Calu3 (cell line): ENCODE measurements at regions not wholly inside any gene's neighbourhood (a gene's known extent, or its start where the extent isn't known, plus 50 kb on each side); places are given as distances from the start of the nearest gene placed in this dataset.
A peak's percentile ranks its signal among the peaks of the same experiment; 100 is the strongest.

ENCODE experiments used
- BruUV-seq: library from RNA; stranded (reverse); fragments of 400-500 nt; replicated peaks from 2 replicates; lab custom pipeline; 2021; lab: Mats Ljungman, UMichigan
- CTCF ChIA-PET: fragments of 300-600 bp; sonication (Branson Sonifier 250); formaldehyde crosslinking; loops from one replicate; lab custom pipeline; 2022; ENCODE audit warnings: antibody characterized with exemption; lab: Charles Lee
- DNase-seq: peaks from one replicate; pipeline ENCODE4 v3.0.0; 2022
- H3K27ac Mint-ChIP-seq: one replicate; pipeline ENCODE4 v1.8.0; 2022; ENCODE audit warnings: mixed read lengths; ENCODE audit not compliant: unreplicated experiment
- H3K27me3 Mint-ChIP-seq: one replicate; pipeline ENCODE4 v1.8.0; 2022; ENCODE audit warnings: mixed read lengths; ENCODE audit not compliant: unreplicated experiment
- H3K36me3 Mint-ChIP-seq: one replicate; pipeline ENCODE4 v1.8.0; 2022; ENCODE audit warnings: mild to moderate bottlenecking, moderate library complexity, mixed read lengths; ENCODE audit not compliant: insufficient read depth, unreplicated experiment
- H3K4me1 Mint-ChIP-seq: one replicate; pipeline ENCODE4 v1.8.0; 2022; ENCODE audit warnings: mild to moderate bottlenecking, low read depth, mixed read lengths; ENCODE audit not compliant: unreplicated experiment
- H3K4me3 Mint-ChIP-seq: one replicate; pipeline ENCODE4 v1.8.0; 2022; ENCODE audit warnings: mild to moderate bottlenecking, low read depth, moderate library complexity, mixed read lengths; ENCODE audit not compliant: unreplicated experiment
- H3K9me3 Mint-ChIP-seq: one replicate; pipeline ENCODE4 v1.8.0; 2022; ENCODE audit warnings: low read depth, mixed read lengths; ENCODE audit not compliant: unreplicated experiment
- intact Hi-C: fragments of 100-400 bp; cut with micrococcal nuclease; formaldehyde crosslinking; loops from one replicate; pipeline ENCODE4 v1.10.0; 2022; ENCODE audit not compliant: unreplicated experiment
- TF ChIP-seq, protein P1 (sequence below): fragments of 200-600 bp; IDR thresholded peaks from one replicate; pipeline ENCODE4 v1.8.0; 2022; ENCODE audit warnings: antibody characterized with exemption; ENCODE audit not compliant: unreplicated experiment

DNA sequence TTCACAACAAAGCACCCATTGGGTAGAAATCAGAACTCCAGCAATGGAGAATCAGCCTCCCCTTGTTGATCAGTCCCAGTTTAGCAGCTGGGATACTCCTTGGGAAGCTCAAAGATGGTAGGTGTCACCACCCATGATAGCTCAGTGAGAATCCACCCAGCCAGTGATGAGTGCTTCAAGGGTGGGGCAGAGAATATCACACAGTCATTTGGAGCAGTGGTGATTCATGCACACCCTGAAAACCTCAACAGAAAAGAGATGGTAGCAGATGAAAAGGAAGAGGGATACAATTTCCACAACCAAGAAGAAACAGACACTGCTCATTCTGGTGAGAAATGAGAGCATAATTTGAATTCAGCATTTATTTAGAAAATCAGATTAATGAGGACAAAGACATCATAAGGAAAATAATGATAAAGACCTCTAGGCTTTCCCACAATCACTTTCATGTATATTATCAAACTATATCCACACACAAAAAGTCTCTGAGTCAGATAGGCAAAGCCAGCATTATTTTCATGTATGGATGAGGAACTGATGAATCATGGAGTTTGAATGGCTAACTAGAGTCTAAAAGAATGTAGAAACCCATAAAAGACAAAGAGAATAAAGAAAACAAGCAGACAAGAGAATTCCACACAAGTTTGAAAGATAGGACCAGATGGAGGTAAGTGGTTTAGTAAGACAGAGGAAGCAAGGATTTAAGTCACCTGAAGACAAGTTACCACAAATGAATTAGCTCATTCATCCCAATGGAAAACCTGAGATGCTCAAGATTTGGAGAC is 82.9 kb downstream of the FEM1C start:
- DNase-seq: no peak
- H3K27ac Mint-ChIP-seq: no peak overlapping the region
- BruUV-seq: no TSS peak
- intact Hi-C loops: loop anchor here (2.0 kb wide), 1 partner anchor 43 kb away; no protein-coding TSS in a partner anchor
- CTCF ChIA-PET: interaction anchor here (1.0 kb wide), 2 partner anchors 10 to 60 kb away, joined by 3 to 4 read pairs; no protein-coding TSS in a partner anchor
- TF ChIP-seq, protein P1, sequence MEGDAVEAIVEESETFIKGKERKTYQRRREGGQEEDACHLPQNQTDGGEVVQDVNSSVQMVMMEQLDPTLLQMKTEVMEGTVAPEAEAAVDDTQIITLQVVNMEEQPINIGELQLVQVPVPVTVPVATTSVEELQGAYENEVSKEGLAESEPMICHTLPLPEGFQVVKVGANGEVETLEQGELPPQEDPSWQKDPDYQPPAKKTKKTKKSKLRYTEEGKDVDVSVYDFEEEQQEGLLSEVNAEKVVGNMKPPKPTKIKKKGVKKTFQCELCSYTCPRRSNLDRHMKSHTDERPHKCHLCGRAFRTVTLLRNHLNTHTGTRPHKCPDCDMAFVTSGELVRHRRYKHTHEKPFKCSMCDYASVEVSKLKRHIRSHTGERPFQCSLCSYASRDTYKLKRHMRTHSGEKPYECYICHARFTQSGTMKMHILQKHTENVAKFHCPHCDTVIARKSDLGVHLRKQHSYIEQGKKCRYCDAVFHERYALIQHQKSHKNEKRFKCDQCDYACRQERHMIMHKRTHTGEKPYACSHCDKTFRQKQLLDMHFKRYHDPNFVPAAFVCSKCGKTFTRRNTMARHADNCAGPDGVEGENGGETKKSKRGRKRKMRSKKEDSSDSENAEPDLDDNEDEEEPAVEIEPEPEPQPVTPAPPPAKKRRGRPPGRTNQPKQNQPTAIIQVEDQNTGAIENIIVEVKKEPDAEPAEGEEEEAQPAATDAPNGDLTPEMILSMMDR: no peak
- H3K9me3 Mint-ChIP-seq: no peaks in the 10 kb centered on the region
- H3K36me3 Mint-ChIP-seq: peaks cover 3% of the 10 kb centered on the region
- H3K27me3 Mint-ChIP-seq: no peaks in the 10 kb centered on the region
- H3K4me1 Mint-ChIP-seq: peaks cover 30% of the 10 kb centered on the region
- H3K4me3 Mint-ChIP-seq: peak overlapping the region; percentile 4

DNA sequence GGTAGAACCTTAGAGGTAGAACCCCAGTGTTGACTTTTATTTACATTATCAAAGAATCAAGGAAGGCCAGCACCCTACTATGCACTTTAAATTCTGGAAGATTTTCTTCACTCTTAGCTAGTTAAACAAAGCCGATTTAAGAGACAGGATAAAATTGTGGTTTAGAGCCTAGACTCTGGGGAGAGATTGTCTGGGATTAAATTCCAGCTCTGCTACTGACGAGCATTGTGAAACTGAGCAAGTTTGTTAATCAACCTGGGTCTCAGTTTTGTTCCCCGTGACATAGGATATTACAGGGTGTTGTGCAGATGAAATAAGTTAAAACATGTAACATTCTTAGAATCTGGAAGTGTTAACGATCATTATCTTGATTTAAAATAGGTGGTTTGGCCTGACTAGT is 83.5 kb downstream of the FEM1C start:
- no TSS peak for BruUV-seq
- DNase-seq: no peak
- Mint-ChIP-seq H3K9me3 (no peaks in the 10 kb centered on the region), H3K4me1 (peaks cover 24% of the 10 kb centered on the region), H3K27me3 (no peaks in the 10 kb centered on the region), H3K4me3 (peak overlapping the region; percentile 4), H3K27ac (no peak overlapping the region), H3K36me3 (no peaks in the 10 kb centered on the region)
- TF ChIP-seq, protein P1: no peak
- intact Hi-C loops: loop anchor here (2.0 kb wide), 1 partner anchor 42 kb away; no protein-coding TSS in a partner anchor
- CTCF ChIA-PET: no interaction called here

DNA sequence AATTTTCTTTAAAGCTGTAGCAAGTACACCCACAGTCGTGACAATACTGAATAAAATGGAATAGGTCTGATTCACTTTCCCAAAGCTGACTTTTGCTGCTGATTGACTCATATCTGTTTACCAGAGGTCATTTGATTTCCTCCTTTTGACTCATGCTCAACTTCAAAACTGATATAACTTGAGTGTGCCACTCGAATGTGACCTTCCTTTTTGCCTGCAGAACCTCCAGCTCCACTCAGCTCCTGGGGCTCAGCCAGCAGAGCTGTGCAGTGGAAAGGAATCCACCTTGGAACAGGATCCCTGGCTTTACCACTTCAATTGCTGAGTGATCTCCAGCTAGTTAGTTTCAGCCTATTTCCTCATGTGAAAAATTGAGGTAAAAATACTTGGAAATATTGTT is 84.1 kb downstream of the FEM1C start:
- CTCF ChIA-PET: interaction anchor here (0.8 to 0.9 kb wide), 2 partner anchors 81 to 83 kb away, joined by 3 read pairs; no protein-coding TSS in a partner anchor
- Mint-ChIP-seq H3K4me1 (peaks cover 18% of the 10 kb centered on the region), H3K4me3 (no peak overlapping the region), H3K36me3 (no peaks in the 10 kb centered on the region), H3K27ac (no peak overlapping the region), H3K9me3 (no peaks in the 10 kb centered on the region), H3K27me3 (no peaks in the 10 kb centered on the region)
- BruUV-seq: no TSS peak
- TF ChIP-seq, protein P1: no peak
- peak; percentile 60 for DNase-seq
- intact Hi-C loops: loop anchor here (2.0 kb wide), 1 partner anchor 42 kb away; no protein-coding TSS in a partner anchor

DNA sequence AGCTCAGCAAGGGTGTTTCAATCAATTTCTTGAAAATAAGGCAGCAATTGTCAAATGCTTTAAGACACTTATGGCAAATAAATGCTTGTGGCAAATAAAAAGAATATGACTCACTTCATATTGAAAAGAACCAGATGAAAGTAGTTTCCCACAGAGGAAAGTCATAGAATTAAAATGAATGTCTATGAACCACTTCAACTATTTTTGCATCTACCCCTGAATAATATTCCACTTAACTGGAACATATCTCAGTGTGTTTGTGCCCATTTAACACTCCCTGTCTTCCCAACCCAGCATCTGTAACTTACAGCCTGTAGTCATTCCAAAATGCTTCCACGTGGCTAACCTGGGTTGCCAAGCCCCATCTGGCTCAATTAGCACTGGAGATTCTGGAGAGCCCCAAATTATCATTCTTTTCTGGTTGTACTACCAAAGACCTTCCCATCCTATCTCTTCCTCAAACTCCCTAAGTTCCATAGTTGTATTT is 84.7 kb downstream of the FEM1C start:
- H3K4me3 Mint-ChIP-seq: no peak overlapping the region
- H3K27ac Mint-ChIP-seq: no peak overlapping the region
- H3K4me1 Mint-ChIP-seq: peaks cover 14% of the 10 kb centered on the region
- H3K27me3 Mint-ChIP-seq: no peaks in the 10 kb centered on the region
- H3K9me3 Mint-ChIP-seq: no peaks in the 10 kb centered on the region
- CTCF ChIA-PET: interaction anchor here (0.6 to 0.9 kb wide), 3 partner anchors 80 to 114 kb away, joined by 3 read pairs; no protein-coding TSS in a partner anchor
- DNase-seq: no peak
- no peaks in the 10 kb centered on the region for H3K36me3 Mint-ChIP-seq
- TF ChIP-seq, protein P1: no peak
- intact Hi-C loops: loop anchor here (2.0 kb wide), 1 partner anchor 41 kb away; no protein-coding TSS in a partner anchor
- BruUV-seq: TSS peak; percentile 15
